ENCODE measurements at regions not wholly inside any gene's neighbourhood (a gene's known extent, or its start where the extent isn't known, plus 50 kb on each side); places are given as distances from the start of the nearest gene placed in this dataset.
"Not testable (repeated sequence)": the region's sequence is repeated elsewhere in the genome, so short reads cannot be mapped to it uniquely, and the experiment has no call there.

GRCh38 chr12:68481181-68481941, 129.3 kb upstream of the RAP1B start:
- DNase-seq, result no peak

GRCh38 chr12:68482014-68482413, 128.7 kb upstream of the RAP1B start:
- no peak for DNase-seq

- DNase-seq, result no peak
These were observed 128.0 kb upstream of the RAP1B start for GRCh38 chr12:68482660-68483059.

- DNase-seq, result peak; percentile 45
These were observed 126.9 kb upstream of the RAP1B start for GRCh38 chr12:68483592-68484383.

- DNase-seq, result not testable (repeated sequence)
These were observed 126.1 kb upstream of the RAP1B start for GRCh38 chr12:68484578-68484977.

GRCh38 chr12:68486449-68486848, 124.2 kb upstream of the RAP1B start:
- not testable (repeated sequence) for DNase-seq

- DNase-seq, result no peak
These were observed 122.9 kb upstream of the RAP1B start for GRCh38 chr12:68487721-68488309.

- DNase-seq, result no peak
These were observed 121.4 kb upstream of the RAP1B start for GRCh38 chr12:68489273-68489672.

GRCh38 chr12:68490476-68490875, 120.2 kb upstream of the RAP1B start:
- DNase-seq, result no peak

GRCh38 chr12:68491204-68491960, 119.3 kb upstream of the RAP1B start:
- no peak for DNase-seq

GRCh38 chr12:68495336-68496070, 115.2 kb upstream of the RAP1B start:
- no peak for DNase-seq

GRCh38 chr12:68497107-68497506, 113.6 kb upstream of the RAP1B start:
- no peak for DNase-seq

- DNase-seq, result peak; percentile 71
These were observed 113.0 kb upstream of the RAP1B start for GRCh38 chr12:68497702-68498101.

- DNase-seq, result no peak
These were observed 112.0 kb upstream of the RAP1B start for GRCh38 chr12:68498736-68499135.

GRCh38 chr12:68499616-68500015, 111.1 kb upstream of the RAP1B start:
- no peak for DNase-seq

- DNase-seq, result peak; percentile 33
These were observed 109.5 kb upstream of the RAP1B start for GRCh38 chr12:68501226-68501625.

- no peak for DNase-seq
These were observed 104.7 kb upstream of the RAP1B start for GRCh38 chr12:68505970-68506369.

- DNase-seq, result no peak
These were observed 104.1 kb upstream of the RAP1B start for GRCh38 chr12:68506619-68507018.

GRCh38 chr12:68507657-68508056, 103.0 kb upstream of the RAP1B start:
- no peak for DNase-seq

GRCh38 chr12:68508576-68508975, 102.1 kb upstream of the RAP1B start:
- peak; percentile 9 for DNase-seq

GRCh38 chr12:68509242-68509641, 101.5 kb upstream of the RAP1B start:
- no peak for DNase-seq

GRCh38 chr12:68510397-68510796, 100.3 kb upstream of the RAP1B start:
- DNase-seq, result no peak
